ENCODE measurements at regions not wholly inside any gene's neighbourhood (a gene's known extent, or its start where the extent isn't known, plus 50 kb on each side); places are given as distances from the start of the nearest gene placed in this dataset.

DNA sequence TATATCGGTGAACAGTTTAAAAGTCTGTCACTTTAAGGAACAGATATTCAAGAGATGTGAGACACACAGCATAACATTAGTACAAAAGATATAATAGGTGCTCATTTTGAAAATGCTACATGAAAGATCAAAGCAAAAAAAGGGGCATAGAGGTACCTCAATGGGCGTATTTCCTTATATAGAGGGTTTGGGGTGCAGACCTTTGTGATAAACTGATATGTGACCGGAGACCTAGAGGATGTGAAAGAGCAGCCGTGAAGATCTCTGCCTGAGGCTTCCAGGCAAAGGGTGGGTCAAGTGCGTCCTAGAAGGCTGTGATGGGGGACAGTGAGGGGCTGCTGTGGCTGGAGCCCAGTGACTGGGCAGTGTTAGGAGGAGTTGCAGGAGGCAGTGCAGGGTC lies 551.4 kb downstream of the ETS1 start:
- TF ChIP-seq, protein P1, sequence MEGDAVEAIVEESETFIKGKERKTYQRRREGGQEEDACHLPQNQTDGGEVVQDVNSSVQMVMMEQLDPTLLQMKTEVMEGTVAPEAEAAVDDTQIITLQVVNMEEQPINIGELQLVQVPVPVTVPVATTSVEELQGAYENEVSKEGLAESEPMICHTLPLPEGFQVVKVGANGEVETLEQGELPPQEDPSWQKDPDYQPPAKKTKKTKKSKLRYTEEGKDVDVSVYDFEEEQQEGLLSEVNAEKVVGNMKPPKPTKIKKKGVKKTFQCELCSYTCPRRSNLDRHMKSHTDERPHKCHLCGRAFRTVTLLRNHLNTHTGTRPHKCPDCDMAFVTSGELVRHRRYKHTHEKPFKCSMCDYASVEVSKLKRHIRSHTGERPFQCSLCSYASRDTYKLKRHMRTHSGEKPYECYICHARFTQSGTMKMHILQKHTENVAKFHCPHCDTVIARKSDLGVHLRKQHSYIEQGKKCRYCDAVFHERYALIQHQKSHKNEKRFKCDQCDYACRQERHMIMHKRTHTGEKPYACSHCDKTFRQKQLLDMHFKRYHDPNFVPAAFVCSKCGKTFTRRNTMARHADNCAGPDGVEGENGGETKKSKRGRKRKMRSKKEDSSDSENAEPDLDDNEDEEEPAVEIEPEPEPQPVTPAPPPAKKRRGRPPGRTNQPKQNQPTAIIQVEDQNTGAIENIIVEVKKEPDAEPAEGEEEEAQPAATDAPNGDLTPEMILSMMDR (IDR thresholded peaks at IDR 0.05): no peak
- TF ChIP-seq POLR2A (IDR thresholded peaks at IDR 0.05): no peak
